Sigmoid colon (tissue), 3 donors: ENCODE measurements at regions not wholly inside any gene's neighbourhood (a gene's known extent, or its start where the extent isn't known, plus 50 kb on each side); places are given as distances from the start of the nearest gene placed in this dataset.
A peak's percentile ranks its signal among the peaks of the same experiment; 100 is the strongest.

ENCODE experiments used
- CTCF ChIP-seq, 4 experiments: fragments of 450-650 bp in 3 of 4; fragments of 200-600 bp in 1 of 4; IDR thresholded peaks; one replicate each; pipeline ENCODE4 v1.5.1; 2016 to 2019; ENCODE audit warnings: antibody characterized with exemption in 4 of 4, mild to moderate bottlenecking in 3 of 4, moderate library complexity in 2 of 4
- POLR2A ChIP-seq, 2 donors: fragments of 450-650 bp; IDR thresholded peaks; one replicate each; pipeline ENCODE4 v1.6.1; 2016; ENCODE audit warnings: antibody characterized with exemption in 2 of 2, mild to moderate bottlenecking in 2 of 2, moderate library complexity in 2 of 2

GRCh38 chr6:28838634-28839442 is 84.9 kb downstream of the TRIM27 start:
- TF ChIP-seq CTCF (IDR thresholded peaks at IDR 0.05) = peak; percentile 16 to 60 (median 27)
- no peak for TF ChIP-seq POLR2A (IDR thresholded peaks at IDR 0.05)
